ENCODE measurements at regions not wholly inside any gene's neighbourhood (a gene's known extent, or its start where the extent isn't known, plus 50 kb on each side); places are given as distances from the start of the nearest gene placed in this dataset.
A peak's percentile ranks its signal among the peaks of the same experiment; 100 is the strongest.

GRCh38 chr5:119743927-119744326 is 114.6 kb downstream of the FAM170A start (continued):
- no peak for TF ChIP-seq STAT5B (CRISPR knock-in tag; IDR thresholded peaks at IDR 0.05)
- no peak for TF ChIP-seq ZNF146 (CRISPR knock-in tag; IDR thresholded peaks at IDR 0.05; ENCODE audit: unreplicated experiment)
- no peak for TF ChIP-seq NR4A1 (CRISPR knock-in tag; IDR thresholded peaks at IDR 0.05)
- no peak for TF ChIP-seq NR4A1 (tag; IDR thresholded peaks at IDR 0.05)
- TF ChIP-seq SRSF1 (IDR thresholded peaks at IDR 0.05; ENCODE audit: low read depth, low read length), result no peak
- TF ChIP-seq PKNOX1 (IDR thresholded peaks at IDR 0.05), result peak; percentile 70
- no peak for TF ChIP-seq ELF2 (CRISPR knock-in tag; IDR thresholded peaks at IDR 0.05)
- TF ChIP-seq NUFIP1 (IDR thresholded peaks at IDR 0.05; ENCODE audit: partially characterized antibody), result no peak
- TF ChIP-seq ARID1B (IDR thresholded peaks at IDR 0.05), result 0 out of 2 replicates have a peak, but pooled peaks have one; percentile 17
- TF ChIP-seq TCFL5 (CRISPR knock-in tag; conservative IDR thresholded peaks at IDR 0.05), result no peak
- TF ChIP-seq ZNF133 (CRISPR knock-in tag; IDR thresholded peaks at IDR 0.05), result no peak
- no peak for TF ChIP-seq FUS (optimal IDR thresholded peaks at IDR 0.05; ENCODE audit: low read depth, low read length)
- no peak for TF ChIP-seq RCOR1 (IDR thresholded peaks at IDR 0.05; ENCODE audit: borderline replicate concordance in 1 of 2, low read depth in 2 of 2, low read length in 2 of 2)
- no peak for TF ChIP-seq RBM39 (optimal IDR thresholded peaks at IDR 0.05; ENCODE audit: low read depth, low read length)
- TF ChIP-seq HES1 (IDR thresholded peaks at IDR 0.05; ENCODE audit: low read depth), result no peak
- TF ChIP-seq ADNP (tag; IDR thresholded peaks at IDR 0.05), result no peak
- TF ChIP-seq SREBF1 (IDR thresholded peaks at IDR 0.05; ENCODE audit: borderline replicate concordance, low read depth, low read length), result no peak
- TF ChIP-seq MTA3 (IDR thresholded peaks at IDR 0.05; ENCODE audit: borderline replicate concordance), result no peak

Data from K562 (cell line).